Endometrial microvascular endothelial cells (primary cell): ENCODE measurements at regions not wholly inside any gene's neighbourhood (a gene's known extent, or its start where the extent isn't known, plus 50 kb on each side); places are given as distances from the start of the nearest gene placed in this dataset.

Experiments
- in situ Hi-C: cut with HindIII; loops from 2 replicates; pipeline ENCODE4 v1.10.0; 2017; ENCODE audit warnings: low sequenced_read_pairs, low pct_unique_long_range_greater_than_20kb; ENCODE audit errors: inconsistent ontology term

GRCh38 chr2:220247588-220248350 is 620.3 kb downstream of the SLC4A3 start:
- in situ Hi-C loops = no loop called here

GRCh38 chr2:220259662-220260061 is 632.2 kb downstream of the SLC4A3 start:
- in situ Hi-C loops = no loop called here

- in situ Hi-C loops = no loop called here
These were observed 635.9 kb downstream of the SLC4A3 start for GRCh38 chr2:220263300-220263699.

- in situ Hi-C loops = no loop called here
These were observed 641.9 kb downstream of the SLC4A3 start for GRCh38 chr2:220269367-220269766.

GRCh38 chr2:220270481-220271070 is 643.1 kb downstream of the SLC4A3 start:
- in situ Hi-C loops = no loop called here

- in situ Hi-C loops = no loop called here
These were observed 645.2 kb downstream of the SLC4A3 start for GRCh38 chr2:220272656-220273055.

GRCh38 chr2:220273082-220273481 is 645.7 kb downstream of the SLC4A3 start:
- in situ Hi-C loops = no loop called here

GRCh38 chr2:220275454-220275853 is 648.0 kb downstream of the SLC4A3 start:
- in situ Hi-C loops = no loop called here

- in situ Hi-C loops = no loop called here
These were observed 649.5 kb downstream of the SLC4A3 start for GRCh38 chr2:220276741-220277444.

- in situ Hi-C loops = no loop called here
These were observed 650.1 kb downstream of the SLC4A3 start for GRCh38 chr2:220277445-220277975.

GRCh38 chr2:220278022-220278421 is 650.6 kb downstream of the SLC4A3 start:
- in situ Hi-C loops = no loop called here

- in situ Hi-C loops = no loop called here
These were observed 651.9 kb downstream of the SLC4A3 start for GRCh38 chr2:220279372-220279771.

GRCh38 chr2:220279840-220280239 is 652.4 kb downstream of the SLC4A3 start:
- in situ Hi-C loops = no loop called here

- in situ Hi-C loops = no loop called here
These were observed 653.3 kb downstream of the SLC4A3 start for GRCh38 chr2:220280736-220281135.

- in situ Hi-C loops = no loop called here
These were observed 654.3 kb downstream of the SLC4A3 start for GRCh38 chr2:220281771-220282170.

GRCh38 chr2:220282236-220282635 is 654.8 kb downstream of the SLC4A3 start:
- in situ Hi-C loops = no loop called here

GRCh38 chr2:220293966-220294365 is 666.5 kb downstream of the SLC4A3 start:
- in situ Hi-C loops = no loop called here

GRCh38 chr2:220296174-220296573 is 668.7 kb downstream of the SLC4A3 start:
- in situ Hi-C loops = no loop called here

- in situ Hi-C loops = no loop called here
These were observed 669.7 kb downstream of the SLC4A3 start for GRCh38 chr2:220297093-220297492.

GRCh38 chr2:220300806-220301205 is 673.4 kb downstream of the SLC4A3 start:
- in situ Hi-C loops = no loop called here
